GM12864 (cell line): ENCODE measurements at regions not wholly inside any gene's neighbourhood (a gene's known extent, or its start where the extent isn't known, plus 50 kb on each side); places are given as distances from the start of the nearest gene placed in this dataset.
"Not testable (repeated sequence)": the region's sequence is repeated elsewhere in the genome, so short reads cannot be mapped to it uniquely, and the experiment has no call there.

Source experiments
- DNase-seq: peaks from one replicate; pipeline ENCODE4 v3.0.0-alpha.2; 2011; ENCODE audit warnings: low read depth
- H3K4me3 ChIP-seq: 2 replicates; pipeline ENCODE4 v1.5.1; 2011; ENCODE audit warnings: mild to moderate bottlenecking, low read depth, low read length, control low read depth
- TF ChIP-seq, protein P1 (sequence below): IDR thresholded peaks from 2 replicates; pipeline ENCODE4 v1.5.1; 2011; ENCODE audit warnings: low read depth, mild to moderate bottlenecking, moderate library complexity, low read length, control low read depth, inconsistent platforms; ENCODE audit errors: missing control alignments

DNA sequence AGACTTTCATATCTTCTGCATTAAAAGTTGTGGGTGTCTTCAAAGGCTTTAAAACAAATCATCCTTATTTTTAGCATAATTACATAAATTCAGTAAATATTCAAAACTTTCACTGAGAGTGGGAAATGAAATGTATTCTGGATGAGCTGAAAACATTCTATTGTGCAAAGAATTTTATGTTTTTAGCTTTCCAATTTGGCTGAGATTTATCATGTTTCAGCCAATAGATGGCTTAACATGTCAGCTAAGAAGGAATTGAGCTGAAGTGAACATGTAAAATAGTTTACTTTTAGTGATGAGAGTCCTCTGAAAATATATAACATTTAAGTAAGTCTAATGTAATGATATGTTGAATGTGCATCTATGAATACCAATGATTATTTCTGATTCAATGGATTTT is 213.5 kb upstream of the GIMD1 start:
- DNase-seq: no peak
- H3K4me3 ChIP-seq: no peak overlapping the region
- TF ChIP-seq, protein P1, sequence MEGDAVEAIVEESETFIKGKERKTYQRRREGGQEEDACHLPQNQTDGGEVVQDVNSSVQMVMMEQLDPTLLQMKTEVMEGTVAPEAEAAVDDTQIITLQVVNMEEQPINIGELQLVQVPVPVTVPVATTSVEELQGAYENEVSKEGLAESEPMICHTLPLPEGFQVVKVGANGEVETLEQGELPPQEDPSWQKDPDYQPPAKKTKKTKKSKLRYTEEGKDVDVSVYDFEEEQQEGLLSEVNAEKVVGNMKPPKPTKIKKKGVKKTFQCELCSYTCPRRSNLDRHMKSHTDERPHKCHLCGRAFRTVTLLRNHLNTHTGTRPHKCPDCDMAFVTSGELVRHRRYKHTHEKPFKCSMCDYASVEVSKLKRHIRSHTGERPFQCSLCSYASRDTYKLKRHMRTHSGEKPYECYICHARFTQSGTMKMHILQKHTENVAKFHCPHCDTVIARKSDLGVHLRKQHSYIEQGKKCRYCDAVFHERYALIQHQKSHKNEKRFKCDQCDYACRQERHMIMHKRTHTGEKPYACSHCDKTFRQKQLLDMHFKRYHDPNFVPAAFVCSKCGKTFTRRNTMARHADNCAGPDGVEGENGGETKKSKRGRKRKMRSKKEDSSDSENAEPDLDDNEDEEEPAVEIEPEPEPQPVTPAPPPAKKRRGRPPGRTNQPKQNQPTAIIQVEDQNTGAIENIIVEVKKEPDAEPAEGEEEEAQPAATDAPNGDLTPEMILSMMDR: no peak

DNA sequence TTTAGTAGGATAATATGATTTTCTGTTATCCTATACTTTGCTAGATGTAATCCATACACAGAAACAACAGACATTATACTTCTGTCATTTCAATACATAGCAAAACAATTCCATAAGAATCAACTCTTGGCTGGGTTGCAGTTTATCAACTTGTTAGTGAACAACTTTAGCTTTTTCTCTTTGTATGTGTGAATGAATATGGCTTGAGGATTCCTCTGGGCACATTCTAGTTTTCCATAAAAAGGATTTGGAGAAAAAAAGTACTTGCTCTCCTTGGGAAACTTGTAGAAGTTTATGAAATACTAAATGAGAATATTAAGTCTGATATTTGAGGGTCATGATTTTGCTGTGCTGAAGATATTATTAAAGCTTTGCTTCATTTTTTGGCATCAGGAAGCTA is 210.7 kb upstream of the GIMD1 start:
- no peak overlapping the region for H3K4me3 ChIP-seq
- DNase-seq: no peak
- TF ChIP-seq, protein P1: no peak

DNA sequence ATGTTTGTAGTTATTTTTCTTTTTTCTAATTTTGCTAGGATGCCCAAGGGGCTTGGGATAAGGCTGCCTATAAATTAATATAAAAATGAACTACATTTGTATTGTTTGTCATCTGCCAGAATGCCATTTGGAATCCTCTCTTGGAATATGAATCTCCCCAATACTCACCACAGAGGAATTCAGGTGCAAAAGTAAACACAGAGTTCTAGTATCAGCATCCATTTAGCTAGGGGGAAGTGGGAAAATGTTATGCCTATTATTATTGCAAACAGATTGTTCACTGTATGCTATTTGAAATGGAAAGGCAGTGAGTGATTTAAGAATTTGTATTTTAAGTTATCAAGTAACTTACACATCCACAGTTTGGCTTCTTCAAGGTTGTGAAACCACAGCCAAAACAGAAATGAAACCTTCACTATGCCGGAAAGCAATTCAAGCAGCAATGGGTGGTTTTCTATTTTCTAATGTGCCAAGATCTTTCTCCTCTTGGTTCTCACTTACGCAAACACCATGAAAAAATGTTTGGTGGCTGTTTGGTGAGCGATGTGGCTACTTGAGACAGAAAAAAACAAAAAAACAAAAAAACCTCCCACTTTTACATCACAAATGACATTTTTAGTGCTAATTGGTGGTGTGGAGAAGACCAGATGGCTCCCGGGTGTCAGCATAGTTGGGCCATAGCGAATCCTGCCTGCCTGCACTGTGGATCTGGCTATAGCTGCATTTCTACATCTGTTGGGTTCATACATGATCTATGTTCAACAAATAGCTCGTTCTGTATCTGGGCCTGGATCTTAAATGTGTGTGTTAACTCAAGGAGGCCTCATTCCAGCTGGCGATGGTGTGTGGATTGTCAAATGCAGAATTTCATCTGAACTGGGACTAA is 200.8 kb upstream of the GIMD1 start:
- no peak for DNase-seq
- TF ChIP-seq, protein P1: no peak
- no peak overlapping the region for H3K4me3 ChIP-seq

DNA sequence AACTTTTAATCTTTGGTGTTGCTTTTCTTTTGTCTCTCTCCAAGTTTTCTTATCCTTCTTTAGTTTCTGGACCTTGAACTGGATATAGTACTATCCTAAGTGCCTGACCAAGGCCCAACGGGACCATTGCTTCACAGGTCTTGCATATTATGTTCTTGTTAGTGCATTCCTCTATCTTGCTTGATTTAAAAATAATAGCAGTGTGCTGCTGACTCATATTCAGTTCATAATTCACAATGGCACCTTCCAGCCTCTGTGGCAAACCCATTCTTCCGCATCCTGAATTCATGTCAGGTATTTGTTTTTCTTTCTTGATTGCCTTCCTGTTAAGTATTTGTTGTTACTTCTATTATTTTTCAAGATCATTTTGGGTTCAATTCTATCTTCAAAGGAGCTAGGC is 197.1 kb upstream of the GIMD1 start:
- DNase-seq: no peak
- TF ChIP-seq, protein P1: no peak
- no peak overlapping the region for H3K4me3 ChIP-seq

DNA sequence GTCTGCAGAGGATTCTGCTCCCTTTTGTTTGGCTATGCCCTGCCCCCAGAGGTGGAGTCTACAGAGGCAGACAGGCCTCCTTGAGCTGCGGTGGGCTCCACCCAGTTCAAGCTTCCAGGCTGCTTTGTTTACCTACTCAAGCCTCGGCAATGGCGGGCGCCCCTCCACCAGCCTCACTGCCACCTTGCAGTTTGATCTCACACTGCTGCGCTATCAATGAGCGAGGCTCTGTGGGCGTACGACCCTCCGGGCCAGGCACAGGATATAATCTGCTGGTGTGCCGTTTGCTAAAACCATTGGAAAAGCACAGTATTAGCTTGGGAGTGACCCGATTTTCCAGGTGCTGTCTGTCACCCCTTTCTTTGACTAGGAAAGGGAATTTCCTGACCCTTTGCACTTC is 195.1 kb upstream of the GIMD1 start:
- not testable (repeated sequence) for DNase-seq

DNA sequence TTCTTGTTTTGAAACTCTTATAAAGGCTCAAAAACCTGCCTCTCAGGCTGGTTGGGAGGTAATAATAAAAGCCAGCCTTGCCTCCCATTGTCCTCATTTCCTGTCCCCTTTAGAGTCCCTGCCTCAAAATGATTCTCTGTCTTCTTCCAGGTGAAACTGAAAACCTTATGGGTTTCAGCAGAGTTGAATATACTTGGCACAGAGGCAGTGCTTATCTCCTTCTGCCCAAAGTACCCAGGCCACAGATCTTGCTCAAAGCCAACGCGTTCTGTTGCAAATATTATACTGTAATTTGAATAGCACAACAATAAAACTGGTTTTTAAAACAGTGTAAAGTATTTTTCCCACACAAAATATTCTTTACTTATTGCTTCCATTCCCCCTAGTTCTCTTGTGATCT is 183.1 kb upstream of the GIMD1 start:
- DNase-seq: no peak
- H3K4me3 ChIP-seq: no peak overlapping the region
- TF ChIP-seq, protein P1: no peak

More for the DNA sequence above, 195.1 kb upstream of the GIMD1 start:
- not testable (repeated sequence) for H3K4me3 ChIP-seq

DNA sequence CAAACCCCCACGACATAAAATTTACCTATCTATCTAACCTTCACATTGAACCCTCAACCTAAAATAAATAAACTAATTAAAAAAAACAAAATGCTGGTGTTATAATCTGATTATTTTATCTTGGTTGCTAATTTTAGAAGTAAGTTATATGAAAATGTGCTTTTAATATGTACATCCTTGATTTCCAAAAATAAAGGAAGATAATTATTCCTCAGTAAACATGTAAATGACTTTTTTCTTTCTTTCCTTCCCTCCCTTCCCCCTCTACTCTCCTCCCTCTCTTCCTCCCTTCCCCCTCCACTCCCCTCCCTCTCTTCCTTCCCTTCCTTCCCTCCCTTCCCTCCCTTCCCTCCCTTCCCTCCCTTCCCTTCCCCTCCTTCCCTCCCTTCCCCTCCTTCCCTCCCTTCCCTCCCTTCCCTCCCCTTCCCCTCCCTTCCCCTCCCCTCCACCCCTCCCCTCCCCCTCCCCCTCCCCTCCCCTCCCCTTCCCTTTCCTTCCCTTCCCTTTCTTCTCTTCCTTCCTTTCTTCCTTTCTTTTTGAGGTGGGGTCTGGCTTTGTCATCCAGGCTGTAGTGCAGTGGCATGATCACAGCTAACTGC is 180.0 kb upstream of the GIMD1 start:
- no peak for DNase-seq
- TF ChIP-seq, protein P1: no peak

More for the DNA sequence above, 180.0 kb upstream of the GIMD1 start:
- H3K4me3 ChIP-seq: no peak overlapping the region
